ENCODE measurements at regions not wholly inside any gene's neighbourhood (a gene's known extent, or its start where the extent isn't known, plus 50 kb on each side); places are given as distances from the start of the nearest gene placed in this dataset.
"Not testable (repeated sequence)": the region's sequence is repeated elsewhere in the genome, so short reads cannot be mapped to it uniquely, and the experiment has no call there.

GRCh38 chr17:14733376-14733775, 432.5 kb downstream of the HS3ST3B1 start:
- DNase-seq (ENCODE audit: low read depth) = no peak

- no peak for DNase-seq (ENCODE audit: low read depth)
Observed at GRCh38 chr17:14732211-14732610, 431.3 kb downstream of the HS3ST3B1 start.

- no peak for DNase-seq (ENCODE audit: low read depth)
Observed at GRCh38 chr17:14731591-14731990, 430.7 kb downstream of the HS3ST3B1 start.

GRCh38 chr17:14730821-14731220, 429.9 kb downstream of the HS3ST3B1 start:
- no peak for DNase-seq (ENCODE audit: low read depth)

- DNase-seq (ENCODE audit: low read depth) = no peak
Observed at GRCh38 chr17:14725729-14726128, 424.8 kb downstream of the HS3ST3B1 start.

- DNase-seq (ENCODE audit: low read depth) = no peak
Observed at GRCh38 chr17:14724770-14725169, 423.9 kb downstream of the HS3ST3B1 start.

- DNase-seq (ENCODE audit: low read depth) = not testable (repeated sequence)
Observed at GRCh38 chr17:14723349-14723748, 422.5 kb downstream of the HS3ST3B1 start.

GRCh38 chr17:14719942-14720341, 419.1 kb downstream of the HS3ST3B1 start:
- DNase-seq (ENCODE audit: low read depth) = no peak

- no peak for DNase-seq (ENCODE audit: low read depth)
Observed at GRCh38 chr17:14717859-14718258, 417.0 kb downstream of the HS3ST3B1 start.

- no peak for DNase-seq (ENCODE audit: low read depth)
Observed at GRCh38 chr17:14715561-14715960, 414.7 kb downstream of the HS3ST3B1 start.

GRCh38 chr17:14712611-14713021, 411.7 kb downstream of the HS3ST3B1 start:
- no peak for DNase-seq (ENCODE audit: low read depth)

- no peak for DNase-seq (ENCODE audit: low read depth)
Observed at GRCh38 chr17:14704121-14704520, 403.2 kb downstream of the HS3ST3B1 start.

- no peak for DNase-seq (ENCODE audit: low read depth)
Observed at GRCh38 chr17:14701886-14702285, 401.0 kb downstream of the HS3ST3B1 start.

- no peak for DNase-seq (ENCODE audit: low read depth)
Observed at GRCh38 chr17:14699574-14700185, 398.8 kb downstream of the HS3ST3B1 start.

GRCh38 chr17:14693382-14693781, 392.5 kb downstream of the HS3ST3B1 start:
- no peak for DNase-seq (ENCODE audit: low read depth)

GRCh38 chr17:14690704-14691103, 389.8 kb downstream of the HS3ST3B1 start:
- no peak for DNase-seq (ENCODE audit: low read depth)

- DNase-seq (ENCODE audit: low read depth) = no peak
Observed at GRCh38 chr17:14688134-14688533, 387.3 kb downstream of the HS3ST3B1 start.

GRCh38 chr17:14672830-14673229, 371.9 kb downstream of the HS3ST3B1 start:
- DNase-seq (ENCODE audit: low read depth) = no peak

- no peak for DNase-seq (ENCODE audit: low read depth)
Observed at GRCh38 chr17:14670861-14671260, 370.0 kb downstream of the HS3ST3B1 start.

GRCh38 chr17:14664511-14664910, 363.6 kb downstream of the HS3ST3B1 start:
- DNase-seq (ENCODE audit: low read depth) = no peak

- DNase-seq (ENCODE audit: low read depth) = no peak
Observed at GRCh38 chr17:14641117-14641516, 340.2 kb downstream of the HS3ST3B1 start.

GRCh38 chr17:14637260-14637659, 336.4 kb downstream of the HS3ST3B1 start:
- DNase-seq (ENCODE audit: low read depth) = no peak

- DNase-seq (ENCODE audit: low read depth) = no peak
Observed at GRCh38 chr17:14630621-14631020, 329.7 kb downstream of the HS3ST3B1 start.

GRCh38 chr17:14630046-14630445, 329.2 kb downstream of the HS3ST3B1 start:
- DNase-seq (ENCODE audit: low read depth) = no peak
